ENCODE measurements at regions not wholly inside any gene's neighbourhood (a gene's known extent, or its start where the extent isn't known, plus 50 kb on each side); places are given as distances from the start of the nearest gene placed in this dataset.

GRCh38 chr14:106044515-106044914, 518.1 kb downstream of the TMEM121 start:
- ChIA-PET POLR2A (ENCODE audit: low non-redundant PET) (no interaction called here), CTCF (no interaction called here)
- H3K27ac ChIP-seq = no peak overlapping the region
- TF ChIP-seq CTCF (conservative IDR thresholded peaks at IDR 0.05; ENCODE audit: low read depth) = no peak
- DNase-seq (ENCODE audit: low spot score) = no peak

GRCh38 chr14:106044949-106045596, 518.7 kb downstream of the TMEM121 start:
- H3K27ac ChIP-seq = no peak overlapping the region
- no peak for TF ChIP-seq CTCF (conservative IDR thresholded peaks at IDR 0.05; ENCODE audit: low read depth)
- DNase-seq (ENCODE audit: low spot score) = no peak
- POLR2A ChIA-PET (ENCODE audit: low non-redundant PET) = no interaction called here
- CTCF ChIA-PET = interaction anchor here (0.6 kb wide), 1 partner anchor 975 kb away, joined by 3 read pairs; no protein-coding TSS in a partner anchor

GRCh38 chr14:106051796-106052195, 525.4 kb downstream of the TMEM121 start:
- ChIA-PET POLR2A (ENCODE audit: low non-redundant PET) (no interaction called here), CTCF (no interaction called here)
- H3K27ac ChIP-seq = no peak overlapping the region
- TF ChIP-seq CTCF (conservative IDR thresholded peaks at IDR 0.05; ENCODE audit: low read depth) = no peak
- no peak for DNase-seq (ENCODE audit: low spot score)

GRCh38 chr14:106055289-106055688, 528.9 kb downstream of the TMEM121 start:
- CTCF ChIA-PET = no interaction called here

GRCh38 chr14:106058342-106058741, 532.0 kb downstream of the TMEM121 start:
- H3K27ac ChIP-seq = no peak overlapping the region
- DNase-seq (ENCODE audit: low spot score) = no peak
- CTCF ChIA-PET = interaction anchor here (0.8 to 0.9 kb wide), 2 partner anchors 16 to 112 kb away, joined by 3 read pairs; no protein-coding TSS in a partner anchor
- TF ChIP-seq CTCF (conservative IDR thresholded peaks at IDR 0.05; ENCODE audit: low read depth) = no peak
- POLR2A ChIA-PET (ENCODE audit: low non-redundant PET) = no interaction called here

More at GRCh38 chr14:106055289-106055688, 528.9 kb downstream of the TMEM121 start:
- H3K27ac ChIP-seq = no peak overlapping the region
- TF ChIP-seq CTCF (conservative IDR thresholded peaks at IDR 0.05; ENCODE audit: low read depth) = no peak
- POLR2A ChIA-PET (ENCODE audit: low non-redundant PET) = no interaction called here
- no peak for DNase-seq (ENCODE audit: low spot score)

- DNase-seq (ENCODE audit: low spot score) = no peak
- no peak for TF ChIP-seq CTCF (conservative IDR thresholded peaks at IDR 0.05; ENCODE audit: low read depth)
- ChIA-PET POLR2A (ENCODE audit: low non-redundant PET) (no interaction called here), CTCF (no interaction called here)
- H3K27ac ChIP-seq = no peak overlapping the region
Measured at GRCh38 chr14:106060276-106060975, 534.0 kb downstream of the TMEM121 start.
